ENCODE measurements at regions not wholly inside any gene's neighbourhood (a gene's known extent, or its start where the extent isn't known, plus 50 kb on each side); places are given as distances from the start of the nearest gene placed in this dataset.

DNA sequence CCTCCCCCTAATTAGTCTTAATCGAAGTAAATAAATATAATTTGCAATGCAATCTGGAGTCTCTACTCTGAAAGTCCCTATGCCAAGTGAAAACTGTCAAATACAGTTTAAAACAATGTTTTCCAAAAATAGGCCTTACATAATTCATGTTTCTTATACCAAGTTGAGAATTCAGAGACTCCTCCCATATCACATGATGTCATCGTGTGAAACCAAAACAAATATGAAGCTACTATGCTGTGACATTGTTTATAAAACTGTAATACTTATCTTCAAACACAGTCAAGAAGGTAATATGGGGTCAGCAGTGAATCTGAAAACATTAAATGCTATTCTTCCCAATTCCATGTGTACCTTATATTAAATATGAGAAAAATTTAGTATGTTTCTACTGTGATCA, 940.2 kb upstream of the FANCL start:
- H3K4me1 Mint-ChIP-seq (ENCODE audit: unreplicated experiment) = no peaks in the 10 kb centered on the region

DNA sequence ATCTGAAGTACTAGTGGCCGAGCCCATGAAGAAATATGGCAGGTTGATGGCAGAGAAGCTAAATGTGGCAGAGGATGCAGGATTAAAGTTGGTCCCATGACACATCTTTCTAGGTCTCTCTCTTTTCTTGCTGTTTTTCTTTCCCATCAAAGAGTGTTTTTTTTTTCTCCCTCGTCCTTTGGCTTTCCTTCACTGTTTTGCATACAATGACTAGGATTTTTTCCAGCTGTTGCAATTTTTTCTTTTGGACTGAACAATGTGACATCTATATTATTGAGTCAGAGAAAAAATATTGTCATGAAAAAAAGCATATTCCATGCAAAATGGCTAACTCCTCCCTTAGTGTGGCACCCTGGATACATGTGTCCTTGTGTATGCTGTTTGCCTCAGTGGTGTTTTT, 939.5 kb upstream of the FANCL start:
- Mint-ChIP-seq H3K4me3 (ENCODE audit: unreplicated experiment) (no peak overlapping the region), H3K36me3 (ENCODE audit: low read depth, unreplicated experiment) (no peaks in the 10 kb centered on the region), H3K27ac (ENCODE audit: unreplicated experiment) (no peak overlapping the region), H3K27me3 (ENCODE audit: unreplicated experiment) (peaks cover 1% of the 10 kb centered on the region), H3K9me3 (ENCODE audit: unreplicated experiment) (no peaks in the 10 kb centered on the region), H3K4me1 (ENCODE audit: unreplicated experiment) (no peaks in the 10 kb centered on the region)
- DNase-seq (ENCODE audit: low spot score) = no peak
- TF ChIP-seq, protein P1, sequence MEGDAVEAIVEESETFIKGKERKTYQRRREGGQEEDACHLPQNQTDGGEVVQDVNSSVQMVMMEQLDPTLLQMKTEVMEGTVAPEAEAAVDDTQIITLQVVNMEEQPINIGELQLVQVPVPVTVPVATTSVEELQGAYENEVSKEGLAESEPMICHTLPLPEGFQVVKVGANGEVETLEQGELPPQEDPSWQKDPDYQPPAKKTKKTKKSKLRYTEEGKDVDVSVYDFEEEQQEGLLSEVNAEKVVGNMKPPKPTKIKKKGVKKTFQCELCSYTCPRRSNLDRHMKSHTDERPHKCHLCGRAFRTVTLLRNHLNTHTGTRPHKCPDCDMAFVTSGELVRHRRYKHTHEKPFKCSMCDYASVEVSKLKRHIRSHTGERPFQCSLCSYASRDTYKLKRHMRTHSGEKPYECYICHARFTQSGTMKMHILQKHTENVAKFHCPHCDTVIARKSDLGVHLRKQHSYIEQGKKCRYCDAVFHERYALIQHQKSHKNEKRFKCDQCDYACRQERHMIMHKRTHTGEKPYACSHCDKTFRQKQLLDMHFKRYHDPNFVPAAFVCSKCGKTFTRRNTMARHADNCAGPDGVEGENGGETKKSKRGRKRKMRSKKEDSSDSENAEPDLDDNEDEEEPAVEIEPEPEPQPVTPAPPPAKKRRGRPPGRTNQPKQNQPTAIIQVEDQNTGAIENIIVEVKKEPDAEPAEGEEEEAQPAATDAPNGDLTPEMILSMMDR (IDR thresholded peaks at IDR 0.05; ENCODE audit: unreplicated experiment) = no peak

More for the DNA sequence above, 940.2 kb upstream of the FANCL start:
- TF ChIP-seq, protein P1 (IDR thresholded peaks at IDR 0.05; ENCODE audit: unreplicated experiment) = no peak
- Mint-ChIP-seq H3K4me3 (ENCODE audit: unreplicated experiment) (no peak overlapping the region), H3K9me3 (ENCODE audit: unreplicated experiment) (no peaks in the 10 kb centered on the region), H3K36me3 (ENCODE audit: low read depth, unreplicated experiment) (no peaks in the 10 kb centered on the region), H3K27ac (ENCODE audit: unreplicated experiment) (no peak overlapping the region), H3K27me3 (ENCODE audit: unreplicated experiment) (peaks cover 1% of the 10 kb centered on the region)
- no peak for DNase-seq (ENCODE audit: low spot score)

DNA sequence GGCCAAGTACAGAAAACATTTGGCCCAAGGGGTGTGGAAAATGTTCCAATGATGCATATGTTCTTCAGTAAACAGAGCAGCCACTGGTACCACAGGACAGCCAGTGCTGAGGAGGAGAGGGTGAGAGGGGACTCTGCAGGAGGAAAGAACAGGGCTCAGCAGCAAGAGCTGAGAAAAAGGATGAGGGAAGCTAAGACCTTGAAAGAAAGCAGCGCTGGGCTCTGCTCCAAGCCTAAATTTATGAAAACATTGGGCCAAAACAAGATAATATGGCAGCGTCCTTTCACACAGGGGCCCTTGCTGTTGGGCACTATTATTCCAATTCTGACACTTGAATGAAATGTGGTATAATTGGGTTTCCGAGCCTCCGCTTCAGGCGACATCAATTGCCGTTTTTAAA, 939.0 kb upstream of the FANCL start:
- Mint-ChIP-seq H3K27ac (ENCODE audit: unreplicated experiment) (no peak overlapping the region), H3K36me3 (ENCODE audit: low read depth, unreplicated experiment) (no peaks in the 10 kb centered on the region), H3K4me1 (ENCODE audit: unreplicated experiment) (no peaks in the 10 kb centered on the region), H3K9me3 (ENCODE audit: unreplicated experiment) (no peaks in the 10 kb centered on the region), H3K4me3 (ENCODE audit: unreplicated experiment) (no peak overlapping the region), H3K27me3 (ENCODE audit: unreplicated experiment) (peaks cover 1% of the 10 kb centered on the region)
- no peak for DNase-seq (ENCODE audit: low spot score)
- TF ChIP-seq, protein P1 (IDR thresholded peaks at IDR 0.05; ENCODE audit: unreplicated experiment) = no peak

DNA sequence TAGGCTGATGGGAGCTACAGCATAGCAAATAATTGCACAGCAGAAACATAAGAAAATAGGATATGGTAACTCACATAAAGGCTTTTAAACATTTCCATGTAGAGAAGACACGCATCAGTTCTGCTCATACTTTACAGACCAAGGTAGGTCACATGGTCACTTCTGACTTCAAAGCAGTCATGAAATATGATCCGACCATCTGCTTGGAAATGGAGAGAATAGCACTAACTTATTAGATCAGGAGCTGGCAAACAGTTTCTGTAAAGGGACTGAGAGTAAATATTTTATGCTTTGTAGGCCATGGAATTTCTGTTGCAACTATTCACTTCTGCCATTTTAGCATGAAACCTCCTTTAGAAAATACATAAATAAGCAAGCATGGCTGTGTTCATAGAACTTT, 936.6 kb upstream of the FANCL start:
- Mint-ChIP-seq H3K27me3 (ENCODE audit: unreplicated experiment) (peaks cover 4% of the 10 kb centered on the region), H3K36me3 (ENCODE audit: low read depth, unreplicated experiment) (no peaks in the 10 kb centered on the region), H3K4me3 (ENCODE audit: unreplicated experiment) (no peak overlapping the region), H3K27ac (ENCODE audit: unreplicated experiment) (no peak overlapping the region), H3K9me3 (ENCODE audit: unreplicated experiment) (no peaks in the 10 kb centered on the region), H3K4me1 (ENCODE audit: unreplicated experiment) (no peaks in the 10 kb centered on the region)
- TF ChIP-seq, protein P1 (IDR thresholded peaks at IDR 0.05; ENCODE audit: unreplicated experiment) = no peak
- no peak for DNase-seq (ENCODE audit: low spot score)

DNA sequence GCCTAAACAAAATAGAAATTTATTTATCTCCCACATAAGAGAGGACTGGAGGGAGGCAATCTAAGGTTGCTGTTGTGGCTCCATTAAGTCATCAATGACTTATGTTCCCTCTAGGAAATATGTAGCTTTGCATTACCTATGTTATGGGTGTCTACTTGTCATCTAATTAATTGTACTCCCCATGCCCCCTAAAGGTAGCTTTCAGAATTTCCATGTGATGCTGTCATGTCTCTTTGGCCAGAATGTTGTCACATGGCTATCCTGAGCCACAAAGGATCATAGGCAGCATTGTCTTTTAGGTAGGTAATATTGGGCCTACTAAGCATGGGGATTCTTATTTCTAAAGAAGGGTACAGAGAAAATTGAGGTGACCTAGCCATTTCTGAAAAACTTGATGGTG, 935.6 kb upstream of the FANCL start:
- Mint-ChIP-seq H3K4me1 (ENCODE audit: unreplicated experiment) (no peaks in the 10 kb centered on the region), H3K27ac (ENCODE audit: unreplicated experiment) (no peak overlapping the region), H3K4me3 (ENCODE audit: unreplicated experiment) (no peak overlapping the region), H3K27me3 (ENCODE audit: unreplicated experiment) (peaks cover 4% of the 10 kb centered on the region), H3K36me3 (ENCODE audit: low read depth, unreplicated experiment) (no peaks in the 10 kb centered on the region), H3K9me3 (ENCODE audit: unreplicated experiment) (no peaks in the 10 kb centered on the region)
- TF ChIP-seq, protein P1 (IDR thresholded peaks at IDR 0.05; ENCODE audit: unreplicated experiment) = no peak
- DNase-seq (ENCODE audit: low spot score) = no peak
